ENCODE measurements at regions not wholly inside any gene's neighbourhood (a gene's known extent, or its start where the extent isn't known, plus 50 kb on each side); places are given as distances from the start of the nearest gene placed in this dataset.

DNA sequence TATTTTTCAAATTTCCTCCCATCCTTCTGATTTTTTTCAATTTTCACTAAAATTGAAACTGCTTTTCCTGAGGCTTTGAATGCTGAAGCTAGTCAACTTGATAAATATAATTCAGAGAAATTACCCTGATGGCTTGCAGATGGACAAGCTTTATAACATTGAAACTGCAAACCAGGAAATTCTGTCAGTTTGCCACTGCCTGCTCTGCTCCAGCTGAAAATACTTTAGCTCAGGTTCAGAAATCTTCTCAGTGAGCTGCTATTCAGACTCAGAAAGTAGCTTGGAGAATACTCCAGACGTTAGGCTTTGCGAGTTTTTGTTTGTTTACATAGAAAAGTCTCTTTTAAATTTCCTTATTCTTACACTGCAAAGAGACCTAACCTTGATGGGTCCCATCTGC is 1574.7 kb downstream of the STIM2 start:
- TF ChIP-seq, protein P1, sequence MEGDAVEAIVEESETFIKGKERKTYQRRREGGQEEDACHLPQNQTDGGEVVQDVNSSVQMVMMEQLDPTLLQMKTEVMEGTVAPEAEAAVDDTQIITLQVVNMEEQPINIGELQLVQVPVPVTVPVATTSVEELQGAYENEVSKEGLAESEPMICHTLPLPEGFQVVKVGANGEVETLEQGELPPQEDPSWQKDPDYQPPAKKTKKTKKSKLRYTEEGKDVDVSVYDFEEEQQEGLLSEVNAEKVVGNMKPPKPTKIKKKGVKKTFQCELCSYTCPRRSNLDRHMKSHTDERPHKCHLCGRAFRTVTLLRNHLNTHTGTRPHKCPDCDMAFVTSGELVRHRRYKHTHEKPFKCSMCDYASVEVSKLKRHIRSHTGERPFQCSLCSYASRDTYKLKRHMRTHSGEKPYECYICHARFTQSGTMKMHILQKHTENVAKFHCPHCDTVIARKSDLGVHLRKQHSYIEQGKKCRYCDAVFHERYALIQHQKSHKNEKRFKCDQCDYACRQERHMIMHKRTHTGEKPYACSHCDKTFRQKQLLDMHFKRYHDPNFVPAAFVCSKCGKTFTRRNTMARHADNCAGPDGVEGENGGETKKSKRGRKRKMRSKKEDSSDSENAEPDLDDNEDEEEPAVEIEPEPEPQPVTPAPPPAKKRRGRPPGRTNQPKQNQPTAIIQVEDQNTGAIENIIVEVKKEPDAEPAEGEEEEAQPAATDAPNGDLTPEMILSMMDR (IDR thresholded peaks at IDR 0.05): no peak
- no peak for TF ChIP-seq JUN (IDR thresholded peaks at IDR 0.05)
- TF ChIP-seq, protein P2, sequence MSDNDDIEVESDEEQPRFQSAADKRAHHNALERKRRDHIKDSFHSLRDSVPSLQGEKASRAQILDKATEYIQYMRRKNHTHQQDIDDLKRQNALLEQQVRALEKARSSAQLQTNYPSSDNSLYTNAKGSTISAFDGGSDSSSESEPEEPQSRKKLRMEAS (IDR thresholded peaks at IDR 0.05): no peak
- TF ChIP-seq RNF2 (IDR thresholded peaks at IDR 0.05; ENCODE audit: borderline replicate concordance, low read depth): no peak
- TF ChIP-seq, protein P3, sequence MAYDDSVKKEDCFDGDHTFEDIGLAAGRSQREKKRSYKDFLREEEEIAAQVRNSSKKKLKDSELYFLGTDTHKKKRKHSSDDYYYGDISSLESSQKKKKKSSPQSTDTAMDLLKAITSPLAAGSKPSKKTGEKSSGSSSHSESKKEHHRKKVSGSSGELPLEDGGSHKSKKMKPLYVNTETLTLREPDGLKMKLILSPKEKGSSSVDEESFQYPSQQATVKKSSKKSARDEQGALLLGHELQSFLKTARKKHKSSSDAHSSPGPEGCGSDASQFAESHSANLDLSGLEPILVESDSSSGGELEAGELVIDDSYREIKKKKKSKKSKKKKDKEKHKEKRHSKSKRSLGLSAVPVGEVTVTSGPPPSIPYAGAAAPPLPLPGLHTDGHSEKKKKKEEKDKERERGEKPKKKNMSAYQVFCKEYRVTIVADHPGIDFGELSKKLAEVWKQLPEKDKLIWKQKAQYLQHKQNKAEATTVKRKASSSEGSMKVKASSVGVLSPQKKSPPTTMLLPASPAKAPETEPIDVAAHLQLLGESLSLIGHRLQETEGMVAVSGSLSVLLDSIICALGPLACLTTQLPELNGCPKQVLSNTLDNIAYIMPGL (CRISPR knock-in tag; IDR thresholded peaks at IDR 0.05; ENCODE audit: borderline replicate concordance): no peak
- no peak for TF ChIP-seq RCOR1 (IDR thresholded peaks at IDR 0.05; ENCODE audit: low read depth, low read length)
- no peak for TF ChIP-seq SREBF2 (IDR thresholded peaks at IDR 0.05)
- TF ChIP-seq ZC3H11A (IDR thresholded peaks at IDR 0.05): no peak
- TF ChIP-seq RFX5 (IDR thresholded peaks at IDR 0.05): no peak
- TF ChIP-seq NR3C1 (IDR thresholded peaks at IDR 0.05): no peak
- no peak for TF ChIP-seq ZFP36 (IDR thresholded peaks at IDR 0.05; ENCODE audit: borderline replicate concordance, partially characterized antibody)
- no peak for TF ChIP-seq KDM1A (IDR thresholded peaks at IDR 0.05; ENCODE audit: low read depth)
- no peak for TF ChIP-seq CHD4 (IDR thresholded peaks at IDR 0.05; ENCODE audit: borderline replicate concordance)
- no peak for TF ChIP-seq MYC (IDR thresholded peaks at IDR 0.05; ENCODE audit: borderline replicate concordance, low read length)
